K562 (cell line): ENCODE measurements at regions not wholly inside any gene's neighbourhood (a gene's known extent, or its start where the extent isn't known, plus 50 kb on each side); places are given as distances from the start of the nearest gene placed in this dataset.

Experiments
- CBX5 ChIP-seq: IDR thresholded peaks from 2 replicates; pipeline ENCODE4 v1.6.1; 2014; ENCODE audit warnings: low read depth, borderline replicate concordance
- SIN3A ChIP-seq, 2 experiments: fragments of 150-350 bp in 1 of 2; IDR thresholded peaks; 2 replicates each; pipeline ENCODE4 v1.6.1; 2011 to 2016; ENCODE audit warnings: borderline replicate concordance in 2 of 2, low read depth in 2 of 2, low read length in 2 of 2, mild to moderate bottlenecking in 2 of 2, moderate library complexity in 2 of 2; ENCODE audit not compliant: control insufficient read depth in 1 of 2
- TF ChIP-seq, protein P1 (sequence below): fragments of 450-650 bp; IDR thresholded peaks from 2 replicates; pipeline ENCODE4 v1.7.1; 2018; ENCODE audit warnings: mild to moderate bottlenecking, low read depth; ENCODE audit not compliant: partially characterized antibody
- TF ChIP-seq, protein P2 (sequence below), 2 experiments: fragments of 200-800 bp in 1 of 2; sonication (Bioruptor generic) in 1 of 2; sonication (generic) in 1 of 2; formaldehyde crosslinking in 1 of 2; IDR thresholded peaks in 1 of 2; conservative IDR thresholded peaks in 1 of 2; 2 replicates each; pipeline versions ENCODE4 v1.5.0 to v1.6.1; 2016 to 2020; ENCODE audit warnings: missing compliant biosample characterization in 1 of 2, missing genetic modification characterization in 1 of 2, missing genetic modification reagents in 1 of 2
- TF ChIP-seq, protein P3 (sequence below): sonication (generic); formaldehyde crosslinking; IDR thresholded peaks from 2 replicates; pipeline ENCODE4 v1.8.1; 2022; ENCODE audit warnings: missing genetic modification reagents

DNA sequence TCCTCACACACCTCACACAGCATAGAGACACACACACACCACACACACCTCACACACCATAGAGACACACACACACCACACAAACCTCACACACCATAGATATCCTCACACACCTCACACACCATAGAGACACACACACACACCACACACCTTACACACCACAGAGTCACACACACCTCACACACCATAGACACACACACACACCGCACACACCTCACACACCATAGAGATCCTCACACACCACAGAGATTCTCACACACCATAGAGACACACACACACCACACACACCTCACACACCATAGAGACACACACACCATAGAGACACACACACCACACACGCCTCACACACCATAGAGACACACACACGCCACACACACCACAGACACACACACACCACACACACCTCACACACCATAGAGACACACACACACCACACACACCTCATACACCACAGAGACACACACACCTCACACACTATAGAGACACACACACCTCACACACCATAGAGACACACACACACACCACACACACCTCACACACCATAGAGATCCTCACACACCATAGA lies 270.6 kb downstream of the CYRIA start (continued):
- TF ChIP-seq, protein P1, sequence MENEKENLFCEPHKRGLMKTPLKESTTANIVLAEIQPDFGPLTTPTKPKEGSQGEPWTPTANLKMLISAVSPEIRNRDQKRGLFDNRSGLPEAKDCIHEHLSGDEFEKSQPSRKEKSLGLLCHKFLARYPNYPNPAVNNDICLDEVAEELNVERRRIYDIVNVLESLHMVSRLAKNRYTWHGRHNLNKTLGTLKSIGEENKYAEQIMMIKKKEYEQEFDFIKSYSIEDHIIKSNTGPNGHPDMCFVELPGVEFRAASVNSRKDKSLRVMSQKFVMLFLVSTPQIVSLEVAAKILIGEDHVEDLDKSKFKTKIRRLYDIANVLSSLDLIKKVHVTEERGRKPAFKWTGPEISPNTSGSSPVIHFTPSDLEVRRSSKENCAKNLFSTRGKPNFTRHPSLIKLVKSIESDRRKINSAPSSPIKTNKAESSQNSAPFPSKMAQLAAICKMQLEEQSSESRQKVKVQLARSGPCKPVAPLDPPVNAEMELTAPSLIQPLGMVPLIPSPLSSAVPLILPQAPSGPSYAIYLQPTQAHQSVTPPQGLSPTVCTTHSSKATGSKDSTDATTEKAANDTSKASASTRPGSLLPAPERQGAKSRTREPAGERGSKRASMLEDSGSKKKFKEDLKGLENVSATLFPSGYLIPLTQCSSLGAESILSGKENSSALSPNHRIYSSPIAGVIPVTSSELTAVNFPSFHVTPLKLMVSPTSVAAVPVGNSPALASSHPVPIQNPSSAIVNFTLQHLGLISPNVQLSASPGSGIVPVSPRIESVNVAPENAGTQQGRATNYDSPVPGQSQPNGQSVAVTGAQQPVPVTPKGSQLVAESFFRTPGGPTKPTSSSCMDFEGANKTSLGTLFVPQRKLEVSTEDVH: no peak
- TF ChIP-seq, protein P2, sequence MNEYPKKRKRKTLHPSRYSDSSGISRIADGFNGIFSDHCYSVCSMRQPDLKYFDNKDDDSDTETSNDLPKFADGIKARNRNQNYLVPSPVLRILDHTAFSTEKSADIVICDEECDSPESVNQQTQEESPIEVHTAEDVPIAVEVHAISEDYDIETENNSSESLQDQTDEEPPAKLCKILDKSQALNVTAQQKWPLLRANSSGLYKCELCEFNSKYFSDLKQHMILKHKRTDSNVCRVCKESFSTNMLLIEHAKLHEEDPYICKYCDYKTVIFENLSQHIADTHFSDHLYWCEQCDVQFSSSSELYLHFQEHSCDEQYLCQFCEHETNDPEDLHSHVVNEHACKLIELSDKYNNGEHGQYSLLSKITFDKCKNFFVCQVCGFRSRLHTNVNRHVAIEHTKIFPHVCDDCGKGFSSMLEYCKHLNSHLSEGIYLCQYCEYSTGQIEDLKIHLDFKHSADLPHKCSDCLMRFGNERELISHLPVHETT (CRISPR knock-in tag; conservative IDR thresholded peaks at IDR 0.05 in 1 of 2, IDR thresholded peaks at IDR 0.05 in 1 of 2): no peak
- TF ChIP-seq CBX5 (no peak), SIN3A (IDR thresholded peaks at IDR 0.05; ENCODE audit: borderline replicate concordance in 2 of 2, control insufficient read depth in 1 of 2, low read depth in 2 of 2, low read length in 2 of 2) (no peak)
- TF ChIP-seq, protein P3, sequence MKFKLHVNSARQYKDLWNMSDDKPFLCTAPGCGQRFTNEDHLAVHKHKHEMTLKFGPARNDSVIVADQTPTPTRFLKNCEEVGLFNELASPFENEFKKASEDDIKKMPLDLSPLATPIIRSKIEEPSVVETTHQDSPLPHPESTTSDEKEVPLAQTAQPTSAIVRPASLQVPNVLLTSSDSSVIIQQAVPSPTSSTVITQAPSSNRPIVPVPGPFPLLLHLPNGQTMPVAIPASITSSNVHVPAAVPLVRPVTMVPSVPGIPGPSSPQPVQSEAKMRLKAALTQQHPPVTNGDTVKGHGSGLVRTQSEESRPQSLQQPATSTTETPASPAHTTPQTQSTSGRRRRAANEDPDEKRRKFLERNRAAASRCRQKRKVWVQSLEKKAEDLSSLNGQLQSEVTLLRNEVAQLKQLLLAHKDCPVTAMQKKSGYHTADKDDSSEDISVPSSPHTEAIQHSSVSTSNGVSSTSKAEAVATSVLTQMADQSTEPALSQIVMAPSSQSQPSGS (CRISPR knock-in tag): no peak
